OCI-LY1 (cell line): ENCODE measurements at regions not wholly inside any gene's neighbourhood (a gene's known extent, or its start where the extent isn't known, plus 50 kb on each side); places are given as distances from the start of the nearest gene placed in this dataset.

Experiments
- H2AFZ ChIP-seq: fragments of 200-600 bp; sonication (generic), shearing (Covaris generic); 2 replicates; pipeline ENCODE4 v1.6.0; 2014; ENCODE audit warnings: antibody characterized with exemption, mild to moderate bottlenecking, low read length
- H3F3A ChIP-seq: fragments of 200-600 bp; sonication (generic), shearing (Covaris generic); 2 replicates; pipeline ENCODE4 v1.6.0; 2014; ENCODE audit warnings: mild to moderate bottlenecking, antibody characterized with exemption, low read length, moderate library complexity; ENCODE audit not compliant: insufficient read depth
- H3K27ac ChIP-seq: fragments of 200-600 bp; sonication (generic); 2 replicates; pipeline ENCODE4 v1.5.1; 2014; ENCODE audit warnings: low read length, mixed run types, mild to moderate bottlenecking, low read depth; ENCODE audit not compliant: poor library complexity, severe bottlenecking
- H3K27me3 ChIP-seq: fragments of 200-600 bp; sonication (generic); 2 replicates; pipeline ENCODE4 v1.6.0; 2014; ENCODE audit warnings: antibody characterized with exemption, mild to moderate bottlenecking, low read length, moderate library complexity; ENCODE audit not compliant: insufficient read depth
- H3K36me3 ChIP-seq: fragments of 200-600 bp; sonication (generic); 2 replicates; pipeline ENCODE4 v1.6.1; 2014; ENCODE audit warnings: mild to moderate bottlenecking, antibody characterized with exemption, low read length, moderate library complexity, mixed read lengths; ENCODE audit not compliant: insufficient read depth
- H3K4me1 ChIP-seq: fragments of 200-600 bp; sonication (generic); 2 replicates; pipeline ENCODE4 v1.5.1; 2014; ENCODE audit warnings: mild to moderate bottlenecking, low read length, moderate library complexity; ENCODE audit not compliant: insufficient read depth, severe bottlenecking
- H3K4me2 ChIP-seq: fragments of 200-600 bp; sonication (generic), shearing (Covaris generic); 2 replicates; pipeline ENCODE4 v1.6.1; 2014; ENCODE audit warnings: low read length
- H3K4me3 ChIP-seq: fragments of 200-600 bp; sonication (generic); 2 replicates; pipeline ENCODE4 v1.5.1; 2014; ENCODE audit warnings: low read length, low read depth, mild to moderate bottlenecking, mixed read lengths; ENCODE audit not compliant: poor library complexity, severe bottlenecking
- H3K79me2 ChIP-seq: fragments of 200-600 bp; shearing (Covaris generic); 2 replicates; pipeline ENCODE4 v1.6.1; 2016; ENCODE audit warnings: mixed run types, low read length, mixed read lengths; ENCODE audit not compliant: insufficient read depth
- H3K9ac ChIP-seq: fragments of 200-600 bp; sonication (generic), shearing (Covaris generic); 2 replicates; pipeline ENCODE4 v1.6.1; 2014; ENCODE audit warnings: mild to moderate bottlenecking, low read length, mixed read lengths
- H3K9me2 ChIP-seq: fragments of 200-600 bp; sonication (generic), shearing (Covaris generic); 2 replicates; pipeline ENCODE4 v1.6.1; 2014; ENCODE audit warnings: low read depth, mild to moderate bottlenecking, low read length, mixed read lengths
- H3K9me3 ChIP-seq: fragments of 200-600 bp; shearing (Covaris generic); 2 replicates; pipeline ENCODE4 v1.6.1; 2014; ENCODE audit warnings: low read length, mixed read lengths
- H4K20me1 ChIP-seq: fragments of 200-600 bp; sonication (generic), shearing (Covaris generic); 2 replicates; pipeline ENCODE4 v1.6.0; 2016; ENCODE audit warnings: mild to moderate bottlenecking, low read length; ENCODE audit not compliant: insufficient read depth
- CTCF ChIP-seq: fragments of 200-600 bp; sonication (generic), shearing (Covaris generic); IDR thresholded peaks from 2 replicates; pipeline ENCODE4 v1.5.1; 2017; ENCODE audit warnings: mild to moderate bottlenecking, antibody characterized with exemption, low read length, moderate library complexity, mixed read lengths
- EZH2 ChIP-seq: fragments of 200-600 bp; sonication (generic), shearing (Covaris generic); IDR thresholded peaks from 2 replicates; pipeline ENCODE4 v1.8.0; 2017; ENCODE audit warnings: borderline replicate concordance, mixed run types, mild to moderate bottlenecking, antibody characterized with exemption, low read length, moderate library complexity, mixed read lengths

GRCh38 chr22:45067731-45068130 is 57.9 kb upstream of the PHF21B start:
- H3K9ac ChIP-seq = no peak overlapping the region
- no peaks in the 10 kb centered on the region for H3K36me3 ChIP-seq
- no peaks in the 10 kb centered on the region for H3K9me2 ChIP-seq
- no peaks in the 10 kb centered on the region for H3K9me3 ChIP-seq
- no peaks in the 10 kb centered on the region for H3F3A ChIP-seq
- H3K4me1 ChIP-seq = no peaks in the 10 kb centered on the region
- no peak overlapping the region for H2AFZ ChIP-seq
- H3K4me3 ChIP-seq = no peak overlapping the region
- no peaks in the 10 kb centered on the region for H4K20me1 ChIP-seq
- no peak overlapping the region for H3K4me2 ChIP-seq
- no peak for TF ChIP-seq EZH2
- TF ChIP-seq CTCF = no peak
- H3K27me3 ChIP-seq = no peaks in the 10 kb centered on the region
- no peaks in the 10 kb centered on the region for H3K79me2 ChIP-seq
- H3K27ac ChIP-seq = no peak overlapping the region

- Histone ChIP-seq H3K27me3 (peaks cover 5% of the 10 kb centered on the region), H3K79me2 (no peaks in the 10 kb centered on the region), H3K36me3 (no peaks in the 10 kb centered on the region), H3K27ac (no peak overlapping the region), H3F3A (no peaks in the 10 kb centered on the region), H3K9me2 (no peaks in the 10 kb centered on the region), H2AFZ (no peak overlapping the region), H3K4me2 (no peak overlapping the region), H3K9me3 (no peaks in the 10 kb centered on the region), H4K20me1 (no peaks in the 10 kb centered on the region), H3K9ac (no peak overlapping the region), H3K4me1 (no peaks in the 10 kb centered on the region), H3K4me3 (no peak overlapping the region)
- TF ChIP-seq EZH2 (no peak), CTCF (no peak)
Observed at GRCh38 chr22:45069925-45070324, 60.1 kb upstream of the PHF21B start.

- Histone ChIP-seq H3K9me2 (no peaks in the 10 kb centered on the region), H3K9me3 (no peaks in the 10 kb centered on the region), H3K9ac (no peak overlapping the region), H2AFZ (no peak overlapping the region), H3K79me2 (no peaks in the 10 kb centered on the region), H3K27ac (no peak overlapping the region), H3K4me2 (no peak overlapping the region), H3K4me1 (no peaks in the 10 kb centered on the region), H3K27me3 (peaks cover 5% of the 10 kb centered on the region), H3K36me3 (no peaks in the 10 kb centered on the region), H4K20me1 (no peaks in the 10 kb centered on the region), H3F3A (no peaks in the 10 kb centered on the region), H3K4me3 (no peak overlapping the region)
- TF ChIP-seq CTCF = no peak
- no peak for TF ChIP-seq EZH2
Observed at GRCh38 chr22:45071618-45072017, 61.8 kb upstream of the PHF21B start.
